Neural progenitor cell (in vitro differentiated cells): ENCODE measurements at regions not wholly inside any gene's neighbourhood (a gene's known extent, or its start where the extent isn't known, plus 50 kb on each side); places are given as distances from the start of the nearest gene placed in this dataset.

Source experiments
- DNase-seq: peaks from one replicate; pipeline ENCODE4 v3.0.0-alpha.2; 2016; ENCODE audit warnings: low spot score
- H2AFZ ChIP-seq: fragments of 200-600 bp; sonication (generic); replicated peaks from 2 replicates; pipeline ENCODE4 v1.6.1; 2016; ENCODE audit warnings: antibody characterized with exemption
- H3F3A ChIP-seq: fragments of 200-600 bp; sonication (generic); 2 replicates; pipeline ENCODE4 v1.6.1; 2016; ENCODE audit warnings: antibody characterized with exemption, low read depth
- H3K27ac ChIP-seq: fragments of 200-600 bp; sonication (generic); 2 replicates; pipeline ENCODE4 v1.5.1; 2016; ENCODE audit warnings: mild to moderate bottlenecking
- H3K27me3 ChIP-seq: fragments of 200-600 bp; sonication (generic); 2 replicates; pipeline ENCODE4 v1.6.1; 2016; ENCODE audit warnings: mild to moderate bottlenecking, moderate library complexity
- H3K36me3 ChIP-seq: fragments of 200-600 bp; sonication (generic); 2 replicates; pipeline ENCODE4 v1.5.1; 2016
- H3K4me1 ChIP-seq: fragments of 200-600 bp; sonication (generic); 2 replicates; pipeline ENCODE4 v1.6.1; 2016; ENCODE audit warnings: mixed run types
- H3K4me2 ChIP-seq: fragments of 200-600 bp; sonication (generic); 2 replicates; pipeline ENCODE4 v1.6.1; 2016
- H3K4me3 ChIP-seq: fragments of 200-600 bp; sonication (generic); 2 replicates; pipeline ENCODE4 v1.5.1; 2016
- H3K79me2 ChIP-seq: fragments of 200-600 bp; sonication (generic); 2 replicates; pipeline ENCODE4 v1.6.1; 2016; ENCODE audit warnings: low read depth
- H3K9ac ChIP-seq: fragments of 200-600 bp; sonication (generic); 2 replicates; pipeline ENCODE4 v1.6.1; 2016
- H3K9me3 ChIP-seq: fragments of 200-600 bp; sonication (generic); 2 replicates; pipeline ENCODE4 v1.5.1; 2016; ENCODE audit warnings: low read depth
- H4K20me1 ChIP-seq: fragments of 200-600 bp; sonication (generic); 2 replicates; pipeline ENCODE4 v1.6.1; 2016; ENCODE audit warnings: low read depth
- H3K27ac Mint-ChIP-seq: 3 replicates; pipeline ENCODE4 v1.8.0; 2021; ENCODE audit warnings: mixed read lengths
- H3K27me3 Mint-ChIP-seq: 2 replicates; pipeline ENCODE4 v1.8.0; 2022; ENCODE audit warnings: low read depth, mild to moderate bottlenecking, inconsistent platforms, moderate library complexity, mixed read lengths; ENCODE audit not compliant: insufficient read depth
- H3K36me3 Mint-ChIP-seq: 3 replicates; pipeline ENCODE4 v1.8.0; 2021; ENCODE audit warnings: mixed read lengths
- H3K4me1 Mint-ChIP-seq: 3 replicates; pipeline ENCODE4 v1.8.0; 2021; ENCODE audit warnings: mixed read lengths
- H3K4me3 Mint-ChIP-seq: 3 replicates; pipeline ENCODE4 v1.8.0; 2021; ENCODE audit warnings: mild to moderate bottlenecking, moderate library complexity, mixed read lengths
- H3K9me3 Mint-ChIP-seq: 3 replicates; pipeline ENCODE4 v1.8.0; 2020; ENCODE audit warnings: mixed read lengths
- EZH2 ChIP-seq: fragments of 200-600 bp; sonication (generic); IDR thresholded peaks from 2 replicates; pipeline ENCODE4 v1.6.1; 2017; ENCODE audit warnings: antibody characterized with exemption, mild to moderate bottlenecking, moderate library complexity
- EZH2phosphoT487 ChIP-seq: fragments of 200-600 bp; sonication (generic); IDR thresholded peaks from 2 replicates; pipeline ENCODE4 v1.6.1; 2017; ENCODE audit warnings: antibody characterized with exemption
- TF ChIP-seq, protein P1 (sequence below): fragments of 200-600 bp; sonication (generic); IDR thresholded peaks from 2 replicates; pipeline ENCODE4 v1.5.1; 2017; ENCODE audit warnings: antibody characterized with exemption, mild to moderate bottlenecking

- Mint-ChIP-seq H3K9me3 (peaks cover 7% of the 10 kb centered on the region), H3K4me1 (peaks cover 20% of the 10 kb centered on the region), H3K36me3 (no peaks in the 10 kb centered on the region), H3K27me3 (peaks cover 5% of the 10 kb centered on the region), H3K4me3 (no peak overlapping the region), H3K27ac (no peak overlapping the region)
- no peaks in the 10 kb centered on the region for H3K36me3 ChIP-seq
- peak overlapping the region; percentile 11 for H3K27ac ChIP-seq
- TF ChIP-seq EZH2phosphoT487 (no peak), EZH2 (no peak)
- TF ChIP-seq, protein P1, sequence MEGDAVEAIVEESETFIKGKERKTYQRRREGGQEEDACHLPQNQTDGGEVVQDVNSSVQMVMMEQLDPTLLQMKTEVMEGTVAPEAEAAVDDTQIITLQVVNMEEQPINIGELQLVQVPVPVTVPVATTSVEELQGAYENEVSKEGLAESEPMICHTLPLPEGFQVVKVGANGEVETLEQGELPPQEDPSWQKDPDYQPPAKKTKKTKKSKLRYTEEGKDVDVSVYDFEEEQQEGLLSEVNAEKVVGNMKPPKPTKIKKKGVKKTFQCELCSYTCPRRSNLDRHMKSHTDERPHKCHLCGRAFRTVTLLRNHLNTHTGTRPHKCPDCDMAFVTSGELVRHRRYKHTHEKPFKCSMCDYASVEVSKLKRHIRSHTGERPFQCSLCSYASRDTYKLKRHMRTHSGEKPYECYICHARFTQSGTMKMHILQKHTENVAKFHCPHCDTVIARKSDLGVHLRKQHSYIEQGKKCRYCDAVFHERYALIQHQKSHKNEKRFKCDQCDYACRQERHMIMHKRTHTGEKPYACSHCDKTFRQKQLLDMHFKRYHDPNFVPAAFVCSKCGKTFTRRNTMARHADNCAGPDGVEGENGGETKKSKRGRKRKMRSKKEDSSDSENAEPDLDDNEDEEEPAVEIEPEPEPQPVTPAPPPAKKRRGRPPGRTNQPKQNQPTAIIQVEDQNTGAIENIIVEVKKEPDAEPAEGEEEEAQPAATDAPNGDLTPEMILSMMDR, result no peak
- H3F3A ChIP-seq, result peaks cover 38% of the 10 kb centered on the region
- no peaks in the 10 kb centered on the region for H3K27me3 ChIP-seq
- peaks cover 36% of the 10 kb centered on the region for H3K4me1 ChIP-seq
- no peaks in the 10 kb centered on the region for H3K79me2 ChIP-seq
- peak overlapping the region; percentile 63 for H2AFZ ChIP-seq
- H4K20me1 ChIP-seq, result no peaks in the 10 kb centered on the region
- DNase-seq, result no peak
- no peak overlapping the region for H3K9ac ChIP-seq
- peak overlapping the region; percentile 18 for H3K4me2 ChIP-seq
- H3K9me3 ChIP-seq, result no peaks in the 10 kb centered on the region
- H3K4me3 ChIP-seq, result no peak overlapping the region
These were observed 121.1 kb downstream of the ATXN3L start for GRCh38 chrX:13198762-13199064.

DNA sequence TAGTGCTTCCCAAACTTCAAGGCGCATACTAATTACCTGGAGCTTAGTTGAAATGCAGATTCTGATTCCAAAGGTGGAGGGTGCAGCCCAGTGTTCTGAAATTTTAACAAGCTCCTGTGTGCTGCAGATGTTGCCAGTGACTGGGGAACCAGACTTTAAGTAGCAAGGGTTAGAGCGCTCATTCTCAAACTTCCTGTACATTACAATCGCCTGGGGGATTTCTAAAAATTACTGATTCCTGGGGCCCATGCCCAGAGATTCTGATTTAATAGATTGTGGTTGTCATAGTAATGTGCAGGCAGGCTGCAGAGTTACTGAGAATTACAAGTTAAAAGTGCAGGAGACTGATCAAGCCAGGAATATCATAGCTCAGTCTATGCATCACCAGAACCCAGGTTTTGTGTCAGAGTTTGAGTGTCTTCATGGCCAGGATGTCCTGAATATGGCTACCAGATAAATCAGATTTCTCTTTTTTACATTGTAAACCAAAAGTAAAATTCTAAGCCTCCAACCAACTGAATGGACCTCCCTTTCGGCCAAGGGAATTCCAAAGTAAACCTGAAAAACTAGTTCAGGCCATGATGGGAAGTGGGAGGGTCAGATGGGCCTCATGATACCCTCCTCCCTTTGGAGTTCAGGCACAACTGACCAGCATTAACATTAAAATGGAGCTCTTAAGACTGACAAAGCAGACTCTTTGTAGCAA lies 121.6 kb downstream of the ATXN3L start:
- no peaks in the 10 kb centered on the region for H3K36me3 ChIP-seq
- H4K20me1 ChIP-seq, result no peaks in the 10 kb centered on the region
- DNase-seq, result no peak
- H3K4me3 Mint-ChIP-seq, result no peak overlapping the region
- peaks cover 7% of the 10 kb centered on the region for H3K9me3 Mint-ChIP-seq
- H3K9ac ChIP-seq, result no peak overlapping the region
- TF ChIP-seq EZH2, result no peak
- TF ChIP-seq, protein P1, result no peak
- no peak for TF ChIP-seq EZH2phosphoT487
- H3K27ac ChIP-seq, result peak overlapping the region; percentile 39
- no peaks in the 10 kb centered on the region for H3K36me3 Mint-ChIP-seq
- H3K27me3 Mint-ChIP-seq, result peaks cover 5% of the 10 kb centered on the region
- no peaks in the 10 kb centered on the region for H3K27me3 ChIP-seq
- H3K4me3 ChIP-seq, result no peak overlapping the region
- H3K4me1 Mint-ChIP-seq, result peaks cover 20% of the 10 kb centered on the region
- H3K4me1 ChIP-seq, result peaks cover 36% of the 10 kb centered on the region
- H3K9me3 ChIP-seq, result no peaks in the 10 kb centered on the region
- peak overlapping the region; percentile 63 for H2AFZ ChIP-seq
- no peaks in the 10 kb centered on the region for H3K79me2 ChIP-seq
- peaks cover 38% of the 10 kb centered on the region for H3F3A ChIP-seq
- peak overlapping the region; percentile 78 for H3K27ac Mint-ChIP-seq
- H3K4me2 ChIP-seq, result peak overlapping the region; percentile 18

DNA sequence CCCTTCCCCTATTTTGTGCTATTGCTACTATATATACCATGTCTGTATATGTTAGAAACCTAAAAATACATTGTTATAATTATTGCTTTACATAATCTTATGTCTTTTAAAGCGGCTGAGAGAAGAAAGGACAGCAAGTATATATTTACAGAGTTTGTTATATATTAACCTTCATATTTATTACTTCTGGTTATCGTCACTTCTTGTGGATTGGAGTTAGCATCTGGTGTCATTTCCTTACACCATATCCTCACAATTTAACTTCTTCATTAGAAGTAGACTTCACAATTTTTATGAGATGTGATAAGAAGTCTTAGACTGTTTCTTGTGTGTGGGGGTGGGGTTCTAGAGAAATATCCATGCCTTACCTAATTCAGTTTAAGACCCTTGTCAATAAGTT lies 123.1 kb downstream of the ATXN3L start:
- Mint-ChIP-seq H3K27me3 (peaks cover 5% of the 10 kb centered on the region), H3K4me3 (no peak overlapping the region), H3K9me3 (peaks cover 7% of the 10 kb centered on the region), H3K27ac (no peak overlapping the region), H3K36me3 (no peaks in the 10 kb centered on the region), H3K4me1 (peaks cover 20% of the 10 kb centered on the region)
- no peak for DNase-seq
- H4K20me1 ChIP-seq, result no peaks in the 10 kb centered on the region
- no peak overlapping the region for H3K4me3 ChIP-seq
- H3K4me1 ChIP-seq, result peaks cover 27% of the 10 kb centered on the region
- no peak overlapping the region for H3K27ac ChIP-seq
- TF ChIP-seq EZH2phosphoT487, result no peak
- TF ChIP-seq EZH2, result no peak
- TF ChIP-seq, protein P1, result no peak
- H2AFZ ChIP-seq, result no peak overlapping the region
- H3K79me2 ChIP-seq, result no peaks in the 10 kb centered on the region
- H3K4me2 ChIP-seq, result no peak overlapping the region
- no peak overlapping the region for H3K9ac ChIP-seq
- H3K36me3 ChIP-seq, result no peaks in the 10 kb centered on the region
- no peaks in the 10 kb centered on the region for H3K9me3 ChIP-seq
- H3K27me3 ChIP-seq, result no peaks in the 10 kb centered on the region
- peaks cover 31% of the 10 kb centered on the region for H3F3A ChIP-seq
